GM21367 (cell line): ENCODE measurements at regions not wholly inside any gene's neighbourhood (a gene's known extent, or its start where the extent isn't known, plus 50 kb on each side); places are given as distances from the start of the nearest gene placed in this dataset.
"Not testable (repeated sequence)": the region's sequence is repeated elsewhere in the genome, so short reads cannot be mapped to it uniquely, and the experiment has no call there.

Experiments used
- ATAC-seq: cut with Tn5 transposase; IDR thresholded peaks from one replicate; pipeline ENCODE4 v1.9.1; 2021; ENCODE audit not compliant: unreplicated experiment

- no peak for ATAC-seq
Observed at GRCh38 chr14:71751264-71751663, 181.0 kb upstream of the RGS6 start.

GRCh38 chr14:71752111-71752738 lies 180.0 kb upstream of the RGS6 start:
- no peak for ATAC-seq

- no peak for ATAC-seq
Observed at GRCh38 chr14:71753126-71753830, 179.0 kb upstream of the RGS6 start.

GRCh38 chr14:71753976-71754375 lies 178.3 kb upstream of the RGS6 start:
- ATAC-seq, result no peak

GRCh38 chr14:71754422-71755095 lies 177.7 kb upstream of the RGS6 start:
- ATAC-seq, result no peak

GRCh38 chr14:71758229-71758951 lies 173.8 kb upstream of the RGS6 start:
- ATAC-seq, result no peak

GRCh38 chr14:71762575-71762974 lies 169.7 kb upstream of the RGS6 start:
- ATAC-seq, result no peak

- no peak for ATAC-seq
Observed at GRCh38 chr14:71764701-71765382, 167.4 kb upstream of the RGS6 start.

- no peak for ATAC-seq
Observed at GRCh38 chr14:71765505-71765904, 166.7 kb upstream of the RGS6 start.

- no peak for ATAC-seq
Observed at GRCh38 chr14:71770431-71770830, 161.8 kb upstream of the RGS6 start.

GRCh38 chr14:71771421-71771820 lies 160.8 kb upstream of the RGS6 start:
- ATAC-seq, result not testable (repeated sequence)

GRCh38 chr14:71771996-71772395 lies 160.2 kb upstream of the RGS6 start:
- ATAC-seq, result not testable (repeated sequence)

- no peak for ATAC-seq
Observed at GRCh38 chr14:71773898-71774481, 158.2 kb upstream of the RGS6 start.

- ATAC-seq, result no peak
Observed at GRCh38 chr14:71776471-71777360, 155.5 kb upstream of the RGS6 start.

GRCh38 chr14:71780075-71780474 lies 152.2 kb upstream of the RGS6 start:
- ATAC-seq, result no peak

- no peak for ATAC-seq
Observed at GRCh38 chr14:71780822-71781221, 151.4 kb upstream of the RGS6 start.

GRCh38 chr14:71783088-71783487 lies 149.1 kb upstream of the RGS6 start:
- ATAC-seq, result no peak

- no peak for ATAC-seq
Observed at GRCh38 chr14:71783786-71784185, 148.4 kb upstream of the RGS6 start.

- ATAC-seq, result no peak
Observed at GRCh38 chr14:71789005-71789404, 143.2 kb upstream of the RGS6 start.

GRCh38 chr14:71799841-71800240 lies 132.4 kb upstream of the RGS6 start:
- ATAC-seq, result no peak
